Right atrium auricular region (tissue), 2 donors: ENCODE measurements at regions not wholly inside any gene's neighbourhood (a gene's known extent, or its start where the extent isn't known, plus 50 kb on each side); places are given as distances from the start of the nearest gene placed in this dataset.
"Not testable (repeated sequence)": the region's sequence is repeated elsewhere in the genome, so short reads cannot be mapped to it uniquely, and the experiment has no call there.

Source experiments
- DNase-seq: peaks from one replicate; pipeline ENCODE4 v3.0.0-alpha.2; 2019; ENCODE audit warnings: low spot score
- H3K27ac ChIP-seq, 2 donors: fragments of 200-600 bp; sonication (generic); 1 replicate in 1 of 2; 2 replicates in 1 of 2; pipeline ENCODE4 v1.5.1; 2016 to 2019
- H3K27me3 ChIP-seq, 2 donors: fragments of 200-600 bp; sonication (generic); one replicate each; pipeline versions ENCODE4 v1.5.1 to v1.6.0; 2017 to 2019
- H3K36me3 ChIP-seq: fragments of 200-600 bp; sonication (generic); one replicate; pipeline ENCODE4 v1.5.1; 2016
- H3K4me1 ChIP-seq, 2 donors: fragments of 200-600 bp; sonication (generic); one replicate each; pipeline versions ENCODE4 v1.5.1 to v1.6.0; 2017 to 2019
- H3K4me3 ChIP-seq, 2 donors: fragments of 200-600 bp; sonication (generic); 1 replicate in 1 of 2; 2 replicates in 1 of 2; pipeline ENCODE4 v1.5.1; 2017 to 2019; ENCODE audit warnings: mild to moderate bottlenecking in 1 of 2, moderate library complexity in 1 of 2
- H3K9me3 ChIP-seq, 2 donors: fragments of 200-600 bp; sonication (generic); one replicate each; pipeline ENCODE4 v1.5.1; 2019
- CTCF ChIP-seq, 2 donors: fragments of 200-600 bp; sonication (generic); IDR thresholded peaks; one replicate each; pipeline ENCODE4 v1.5.1; 2019; ENCODE audit warnings: antibody characterized with exemption in 2 of 2

GRCh38 chr9:80664327-80665210, 1024.8 kb downstream of the TLE1 start:
- no peaks in the 10 kb centered on the region for H3K4me1 ChIP-seq

GRCh38 chr9:80659751-80660150, 1029.6 kb downstream of the TLE1 start:
- H3K27me3 ChIP-seq, H3K9me3 ChIP-seq, H3K4me1 ChIP-seq, H3K27ac ChIP-seq, H3K36me3 ChIP-seq, DNase-seq, H3K4me3 ChIP-seq: not testable (repeated sequence)

More at GRCh38 chr9:80664327-80665210, 1024.8 kb downstream of the TLE1 start:
- no peak for DNase-seq
- Histone ChIP-seq H3K9me3 (no peaks in the 10 kb centered on the region), H3K27me3 (no peaks in the 10 kb centered on the region), H3K4me3 (no peak overlapping the region), H3K27ac (no peak overlapping the region), H3K36me3 (no peaks in the 10 kb centered on the region)
- no peak for TF ChIP-seq CTCF (IDR thresholded peaks at IDR 0.05)

GRCh38 chr9:80651044-80651443, 1038.3 kb downstream of the TLE1 start:
- H3K9me3 ChIP-seq, result no peaks in the 10 kb centered on the region
- H3K27me3 ChIP-seq, result no peaks in the 10 kb centered on the region
- no peaks in the 10 kb centered on the region for H3K4me1 ChIP-seq
- H3K4me3 ChIP-seq, result no peak overlapping the region
- H3K36me3 ChIP-seq, result no peaks in the 10 kb centered on the region
- no peak for TF ChIP-seq CTCF (IDR thresholded peaks at IDR 0.05)
- H3K27ac ChIP-seq, result peak overlapping the region in 1 of 2 donors; percentile 43
- DNase-seq, result no peak

- Histone ChIP-seq H3K4me3 (no peak overlapping the region), H3K36me3 (no peaks in the 10 kb centered on the region), H3K9me3 (no peaks in the 10 kb centered on the region), H3K27me3 (no peaks in the 10 kb centered on the region), H3K4me1 (no peaks in the 10 kb centered on the region), H3K27ac (peak overlapping the region in 1 of 2 donors; percentile 58)
- TF ChIP-seq CTCF (IDR thresholded peaks at IDR 0.05), result no peak
- DNase-seq, result no peak
Observed at GRCh38 chr9:80649496-80649895, 1039.9 kb downstream of the TLE1 start.

- no peaks in the 10 kb centered on the region for H3K4me1 ChIP-seq
- TF ChIP-seq CTCF (IDR thresholded peaks at IDR 0.05), result no peak
- peak overlapping the region in 1 of 2 donors; percentile 58 for H3K27ac ChIP-seq
- no peaks in the 10 kb centered on the region for H3K36me3 ChIP-seq
- DNase-seq, result peak; percentile 68
- no peak overlapping the region for H3K4me3 ChIP-seq
- H3K27me3 ChIP-seq, result no peaks in the 10 kb centered on the region
- no peaks in the 10 kb centered on the region for H3K9me3 ChIP-seq
Observed at GRCh38 chr9:80649001-80649420, 1040.3 kb downstream of the TLE1 start.

- DNase-seq, result no peak
- Histone ChIP-seq H3K27me3 (no peaks in the 10 kb centered on the region), H3K27ac (peak overlapping the region in 1 of 2 donors; percentile 46), H3K36me3 (no peaks in the 10 kb centered on the region), H3K4me3 (no peak overlapping the region), H3K9me3 (no peaks in the 10 kb centered on the region), H3K4me1 (no peaks in the 10 kb centered on the region)
- no peak for TF ChIP-seq CTCF (IDR thresholded peaks at IDR 0.05)
Observed at GRCh38 chr9:80648336-80648735, 1041.0 kb downstream of the TLE1 start.
